Endothelial cell of umbilical vein (primary cell): ENCODE measurements at regions not wholly inside any gene's neighbourhood (a gene's known extent, or its start where the extent isn't known, plus 50 kb on each side); places are given as distances from the start of the nearest gene placed in this dataset.

ENCODE experiments used
- BruUV-seq: library from RNA; stranded (reverse); fragments of 400-500 nt; replicated peaks from 2 replicates; lab custom pipeline; 2021; lab: Mats Ljungman, UMichigan
- CTCF ChIA-PET: fragments of 300-600, 350-600 bp; sonication (Branson Sonifier 250); formaldehyde crosslinking; loops from one replicate; lab custom pipeline; 2021; ENCODE audit warnings: antibody characterized with exemption, inconsistent platforms; lab: Charles Lee
- POLR2A ChIA-PET: fragments of 300-600, 350-600 bp; sonication (Branson Sonifier 250); formaldehyde crosslinking; loops from one replicate; lab custom pipeline; 2021; ENCODE audit warnings: antibody characterized with exemption, inconsistent platforms; lab: Charles Lee
- DNase-seq: peaks from one replicate; pipeline ENCODE4 v3.0.0-alpha.2; 2011; ENCODE audit warnings: low read depth, low spot score
- FAIRE-seq: peaks from 2 replicates; lab custom pipeline; 2011; peaks lifted over from hg19 to GRCh38; lab: Jason Lieb, UNC
- H2AFZ ChIP-seq: 2 replicates; pipeline ENCODE4 v1.6.0; 2012; ENCODE audit warnings: low read depth, low read length, control low read depth, inconsistent platforms
- H3K27ac ChIP-seq: 2 replicates; pipeline ENCODE4 v1.5.1; 2011; ENCODE audit warnings: low read depth, mild to moderate bottlenecking, control low read depth, low read length, moderate library complexity; ENCODE audit not compliant: insufficient read depth
- H3K27me3 ChIP-seq, 2 experiments: 2 replicates each; pipeline versions ENCODE4 v1.6.0 to v1.6.1; 2011; ENCODE audit warnings: low read length in 2 of 2, mixed read lengths in 1 of 2; ENCODE audit not compliant: control insufficient read depth in 2 of 2, insufficient read depth in 2 of 2
- H3K36me3 ChIP-seq, 2 experiments: 2 replicates in 1 of 2; 3 replicates in 1 of 2; pipeline ENCODE4 v1.5.1; 2011; ENCODE audit warnings: low read length in 2 of 2, mild to moderate bottlenecking in 1 of 2, moderate library complexity in 1 of 2; ENCODE audit not compliant: control insufficient read depth in 2 of 2, insufficient read depth in 2 of 2; ENCODE audit errors: extremely low read depth in 1 of 2
- H3K4me1 ChIP-seq: 3 replicates; pipeline ENCODE4 v1.5.1; 2011; ENCODE audit warnings: mild to moderate bottlenecking, low read length; ENCODE audit not compliant: control insufficient read depth, insufficient read depth; ENCODE audit errors: extremely low read depth
- H3K4me2 ChIP-seq: 2 replicates; pipeline ENCODE4 v1.6.1; 2011; ENCODE audit warnings: low read length, control low read depth, mixed read lengths; ENCODE audit not compliant: insufficient read depth
- H3K4me3 ChIP-seq, 3 experiments: fragments of 200-600 bp in 1 of 3; sonication (generic), shearing (Covaris generic) in 1 of 3; replicated peaks in 1 of 3; 2 replicates each; pipeline ENCODE4 v1.5.1; 2011 to 2016; ENCODE audit warnings: control low read depth in 3 of 3, low read length in 3 of 3, mild to moderate bottlenecking in 2 of 3, inconsistent platforms in 1 of 3, low read depth in 1 of 3, moderate library complexity in 1 of 3; ENCODE audit not compliant: insufficient read depth in 1 of 3
- H3K79me2 ChIP-seq: 2 replicates; pipeline ENCODE4 v1.6.0; 2012; ENCODE audit warnings: low read length, inconsistent platforms; ENCODE audit not compliant: control insufficient read depth, insufficient read depth
- H3K9ac ChIP-seq: replicated peaks from 2 replicates; pipeline ENCODE3; 2011; ENCODE audit warnings: low read length, control low read depth; ENCODE audit not compliant: insufficient read depth; ENCODE audit errors: extremely low read depth
- H3K9me1 ChIP-seq: replicated peaks from 3 replicates; pipeline ENCODE4 v1.6.0; 2011; ENCODE audit warnings: mild to moderate bottlenecking, low read length; ENCODE audit not compliant: control insufficient read depth, insufficient read depth; ENCODE audit errors: extremely low read depth
- H3K9me3 ChIP-seq: replicated peaks from 2 replicates; pipeline ENCODE4 v1.5.1; 2012; ENCODE audit warnings: low read length, inconsistent platforms; ENCODE audit not compliant: control insufficient read depth, insufficient read depth
- H4K20me1 ChIP-seq: replicated peaks from 2 replicates; pipeline ENCODE3; 2011; ENCODE audit warnings: mild to moderate bottlenecking, low read length; ENCODE audit not compliant: control insufficient read depth, insufficient read depth; ENCODE audit errors: extremely low read depth
- EZH2 ChIP-seq: IDR thresholded peaks from 2 replicates; pipeline ENCODE4 v1.6.1; 2012; ENCODE audit warnings: borderline replicate concordance, low read depth, mild to moderate bottlenecking, moderate library complexity, low read length, inconsistent platforms; ENCODE audit not compliant: severe bottlenecking
- FOS ChIP-seq: IDR thresholded peaks from 2 replicates; pipeline ENCODE4 v1.6.1; 2011; ENCODE audit warnings: mild to moderate bottlenecking, low read length, moderate library complexity, borderline replicate concordance; ENCODE audit not compliant: insufficient read depth
- GATA2 ChIP-seq: IDR thresholded peaks from 2 replicates; pipeline ENCODE4 v1.7.0; 2011; ENCODE audit warnings: low read depth, mild to moderate bottlenecking, moderate library complexity, mixed read lengths, low read length; ENCODE audit not compliant: insufficient read length, insufficient read depth
- JUN ChIP-seq: IDR thresholded peaks from 2 replicates; pipeline ENCODE4 v1.6.1; 2011; ENCODE audit warnings: borderline replicate concordance, low read depth; ENCODE audit not compliant: insufficient read length, insufficient read depth
- MYC ChIP-seq: IDR thresholded peaks from one replicate; pipeline ENCODE4 v1.6.1; 2011; ENCODE audit warnings: mild to moderate bottlenecking, low read depth, low read length
- POLR2A ChIP-seq: IDR thresholded peaks from 2 replicates; pipeline ENCODE4 v1.6.1; 2012; ENCODE audit warnings: low read depth, mild to moderate bottlenecking, control low read depth, low read length
- POLR2AphosphoS5 ChIP-seq: IDR thresholded peaks from 2 replicates; pipeline ENCODE4 v1.6.1; 2012; ENCODE audit warnings: low read depth, mild to moderate bottlenecking, control low read depth, low read length, moderate library complexity; ENCODE audit not compliant: insufficient read depth
- dilution Hi-C: fragments of 300-500 bp; cut with MboI; formaldehyde crosslinking; loops from one replicate; pipeline ENCODE4 v1.15.0; 2019; ENCODE audit warnings: low sequenced_read_pairs; ENCODE audit not compliant: extremely low pct_ligation_motif_present
- intact Hi-C: fragments of 100-400 bp; cut with micrococcal nuclease; formaldehyde crosslinking; loops from one replicate; pipeline ENCODE4 v1.10.0; 2022
- TF ChIP-seq, protein P1 (sequence below): IDR thresholded peaks from 2 replicates; pipeline ENCODE4 v1.6.1; 2011; ENCODE audit not compliant: insufficient read depth, insufficient read length
- TF ChIP-seq, protein P2 (sequence below), 2 donors: IDR thresholded peaks; 1 replicate in 1 of 2; 2 replicates in 1 of 2; pipeline ENCODE4 v1.5.1; 2011; ENCODE audit warnings: low read length in 2 of 2, mild to moderate bottlenecking in 2 of 2, moderate library complexity in 2 of 2, control low read depth in 1 of 2, inconsistent platforms in 1 of 2, low read depth in 1 of 2; ENCODE audit not compliant: insufficient read depth in 1 of 2; ENCODE audit errors: extremely low read depth in 1 of 2

DNA sequence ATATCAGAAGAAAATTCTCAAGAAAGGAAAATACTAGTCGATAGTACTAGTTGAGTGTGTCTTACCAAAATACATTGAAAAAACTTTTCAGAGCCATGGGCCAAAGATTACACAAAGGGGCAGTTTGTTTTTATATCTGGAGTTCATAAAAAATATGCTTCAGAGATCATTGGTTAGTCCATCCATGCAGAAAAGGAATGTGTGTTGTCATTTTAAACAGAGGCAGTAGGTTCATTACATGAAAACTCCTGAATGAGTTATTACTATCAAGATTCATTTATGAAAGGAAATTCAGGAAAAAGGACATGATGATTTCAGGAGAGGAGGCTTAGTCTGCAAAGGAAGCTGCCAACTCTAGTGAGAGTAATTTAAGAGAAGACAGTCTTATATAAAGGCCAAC lies 354.8 kb downstream of the AEBP2 start:
- Histone ChIP-seq H3K79me2 (no peaks in the 10 kb centered on the region), H3K4me2 (no peak overlapping the region), H3K27ac (no peak overlapping the region), H3K27me3 (no peaks in the 10 kb centered on the region), H3K36me3 (no peaks in the 10 kb centered on the region), H3K4me1 (peaks cover 2% of the 10 kb centered on the region), H4K20me1 (no peaks in the 10 kb centered on the region), H3K9me1 (no peaks in the 10 kb centered on the region), H2AFZ (no peak overlapping the region), H3K9me3 (no peaks in the 10 kb centered on the region), H3K4me3 (no peak overlapping the region), H3K9ac (no peak overlapping the region)
- TF ChIP-seq GATA2 (no peak), POLR2A (no peak), POLR2AphosphoS5 (no peak), JUN (no peak), FOS (no peak), MYC (no peak), EZH2 (no peak)
- TF ChIP-seq, protein P1, sequence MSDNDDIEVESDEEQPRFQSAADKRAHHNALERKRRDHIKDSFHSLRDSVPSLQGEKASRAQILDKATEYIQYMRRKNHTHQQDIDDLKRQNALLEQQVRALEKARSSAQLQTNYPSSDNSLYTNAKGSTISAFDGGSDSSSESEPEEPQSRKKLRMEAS = no peak
- TF ChIP-seq, protein P2, sequence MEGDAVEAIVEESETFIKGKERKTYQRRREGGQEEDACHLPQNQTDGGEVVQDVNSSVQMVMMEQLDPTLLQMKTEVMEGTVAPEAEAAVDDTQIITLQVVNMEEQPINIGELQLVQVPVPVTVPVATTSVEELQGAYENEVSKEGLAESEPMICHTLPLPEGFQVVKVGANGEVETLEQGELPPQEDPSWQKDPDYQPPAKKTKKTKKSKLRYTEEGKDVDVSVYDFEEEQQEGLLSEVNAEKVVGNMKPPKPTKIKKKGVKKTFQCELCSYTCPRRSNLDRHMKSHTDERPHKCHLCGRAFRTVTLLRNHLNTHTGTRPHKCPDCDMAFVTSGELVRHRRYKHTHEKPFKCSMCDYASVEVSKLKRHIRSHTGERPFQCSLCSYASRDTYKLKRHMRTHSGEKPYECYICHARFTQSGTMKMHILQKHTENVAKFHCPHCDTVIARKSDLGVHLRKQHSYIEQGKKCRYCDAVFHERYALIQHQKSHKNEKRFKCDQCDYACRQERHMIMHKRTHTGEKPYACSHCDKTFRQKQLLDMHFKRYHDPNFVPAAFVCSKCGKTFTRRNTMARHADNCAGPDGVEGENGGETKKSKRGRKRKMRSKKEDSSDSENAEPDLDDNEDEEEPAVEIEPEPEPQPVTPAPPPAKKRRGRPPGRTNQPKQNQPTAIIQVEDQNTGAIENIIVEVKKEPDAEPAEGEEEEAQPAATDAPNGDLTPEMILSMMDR (IDR thresholded peaks at IDR 0.05; ENCODE audit: extremely low read depth in 1 of 2, insufficient read depth in 1 of 2, low read depth in 1 of 2, low read length in 2 of 2) = no peak
- dilution Hi-C loops (no loop called here), intact Hi-C loops (no loop called here)
- BruUV-seq = no TSS peak
- FAIRE-seq (no peak), DNase-seq (no peak)
- POLR2A ChIA-PET = no interaction called here
- CTCF ChIA-PET = no interaction called here
